A204.1 (cell line): ENCODE measurements at regions not wholly inside any gene's neighbourhood (a gene's known extent, or its start where the extent isn't known, plus 50 kb on each side); places are given as distances from the start of the nearest gene placed in this dataset.

ENCODE experiments used
- FAIRE-seq: peaks from 2 replicates; lab custom pipeline; 2012; peaks lifted over from hg19 to GRCh38; lab: Jason Lieb, UNC

DNA sequence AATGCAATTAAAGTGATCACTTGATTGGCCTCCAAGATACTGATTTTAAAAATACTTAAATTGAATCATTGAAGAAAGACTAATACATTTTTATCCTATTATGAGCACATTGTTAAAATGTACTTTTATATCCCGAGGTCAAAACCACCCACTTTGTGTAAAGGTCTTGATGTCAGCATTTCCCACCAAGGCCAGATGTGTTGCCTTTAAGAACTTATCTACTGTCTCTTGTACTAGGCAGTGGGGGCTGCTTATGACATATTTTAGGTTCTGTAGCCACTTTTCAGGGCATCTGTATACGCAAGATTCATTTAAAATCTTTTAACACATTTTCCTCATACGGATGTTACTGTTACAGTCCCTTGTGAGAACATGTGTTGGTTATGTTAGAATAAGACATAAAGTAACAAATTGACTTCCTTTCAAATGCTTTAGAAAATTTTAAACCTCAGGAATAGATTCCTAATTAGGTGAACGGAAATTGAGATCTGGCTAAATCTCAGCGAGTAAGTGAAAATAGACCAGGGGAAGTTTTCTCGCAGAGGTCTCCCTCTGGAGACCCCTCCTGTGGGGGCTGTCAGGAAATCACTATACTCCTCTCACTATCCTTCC lies 456.2 kb downstream of the ADAMTS20 start:
- no peak for FAIRE-seq

DNA sequence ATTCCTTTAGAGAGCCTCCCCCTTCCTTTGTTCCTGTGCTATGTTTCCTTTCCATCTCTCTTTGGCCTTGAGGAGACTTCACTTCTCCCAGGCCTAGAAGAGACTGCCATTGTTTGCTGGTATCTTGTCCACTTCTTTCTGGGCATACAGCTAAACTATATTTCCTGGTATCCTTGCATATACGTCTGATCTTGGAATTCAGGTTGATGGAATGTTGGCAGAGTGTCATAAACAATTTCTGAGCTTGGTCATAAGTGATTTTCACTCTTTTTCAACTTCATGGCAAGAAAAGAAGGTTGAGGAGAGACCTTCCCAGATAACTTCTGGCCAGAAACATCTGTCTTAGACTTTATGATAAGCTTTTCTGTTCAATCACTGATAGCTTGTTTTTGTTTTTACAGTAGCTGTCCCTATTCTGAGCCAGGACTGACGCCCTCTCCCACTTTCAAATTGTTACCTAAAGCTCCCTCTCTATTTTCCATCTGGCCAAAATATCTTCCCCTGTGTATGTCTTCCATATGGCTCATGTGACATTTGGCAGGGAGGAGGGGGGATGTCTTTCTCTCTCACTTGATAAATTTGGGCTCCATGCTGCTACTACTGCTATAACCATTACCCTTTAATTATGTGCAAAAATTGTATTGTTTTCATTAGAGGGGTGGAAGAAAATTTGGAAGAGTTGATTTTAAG lies 457.0 kb downstream of the ADAMTS20 start:
- FAIRE-seq = no peak

DNA sequence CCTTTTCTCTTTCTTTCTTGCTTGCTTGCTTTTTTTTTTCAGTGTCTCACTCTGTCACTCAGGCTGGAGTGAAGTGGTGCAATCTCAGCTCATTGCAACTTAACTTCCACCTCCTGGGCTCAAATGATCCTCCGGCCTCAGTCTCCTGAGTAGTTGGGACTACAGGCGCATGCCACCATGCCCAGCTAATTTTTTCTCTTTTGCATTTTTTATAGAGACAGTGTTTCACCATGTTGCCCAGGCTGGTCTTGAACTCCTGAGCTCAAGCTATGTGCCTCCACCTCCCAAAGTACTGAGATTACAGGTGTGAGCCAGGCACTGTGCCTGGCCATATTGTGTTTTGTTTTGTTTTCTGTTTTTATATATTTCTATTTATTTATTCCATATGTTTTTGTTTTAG lies 461.0 kb downstream of the ADAMTS20 start:
- FAIRE-seq = no peak

DNA sequence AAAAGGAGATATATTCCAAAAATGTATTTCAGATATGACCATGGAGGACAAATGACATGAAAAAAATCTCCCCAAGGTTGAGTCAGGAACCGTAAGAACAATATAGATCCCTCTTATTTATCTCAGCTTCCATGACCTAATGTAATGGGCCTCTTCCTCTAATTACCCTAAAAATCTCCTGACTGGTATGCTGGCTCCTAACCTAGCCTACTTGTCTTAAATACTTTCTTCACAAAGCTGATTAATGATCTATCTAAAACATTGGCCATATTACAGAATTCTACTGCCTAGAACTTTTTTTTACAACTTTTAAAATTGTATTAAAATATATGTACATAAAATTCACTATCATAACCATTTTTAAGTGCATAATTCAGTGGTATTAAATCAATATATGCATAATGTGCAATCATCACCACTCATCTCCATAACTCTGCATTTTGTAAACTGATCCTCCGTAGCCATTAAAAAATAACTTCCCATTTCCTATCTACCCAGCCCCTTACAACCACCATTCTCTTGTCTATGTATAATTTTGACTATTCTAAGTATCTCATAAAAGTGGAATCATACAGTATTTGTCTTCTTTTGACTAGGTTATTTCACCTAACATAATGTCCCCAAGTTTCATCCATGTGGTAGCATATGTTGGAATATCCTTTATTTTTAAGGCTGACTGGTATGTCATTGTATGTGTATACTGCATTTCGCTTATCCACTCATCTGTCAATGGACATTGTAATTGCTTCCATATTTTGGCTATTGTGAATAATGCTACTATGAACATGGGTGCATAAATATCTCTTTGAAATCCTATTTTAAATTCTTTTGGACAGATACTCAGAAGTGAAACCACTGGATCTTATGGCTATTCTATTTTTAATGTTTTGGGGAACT lies 464.6 kb downstream of the ADAMTS20 start:
- no peak for FAIRE-seq

DNA sequence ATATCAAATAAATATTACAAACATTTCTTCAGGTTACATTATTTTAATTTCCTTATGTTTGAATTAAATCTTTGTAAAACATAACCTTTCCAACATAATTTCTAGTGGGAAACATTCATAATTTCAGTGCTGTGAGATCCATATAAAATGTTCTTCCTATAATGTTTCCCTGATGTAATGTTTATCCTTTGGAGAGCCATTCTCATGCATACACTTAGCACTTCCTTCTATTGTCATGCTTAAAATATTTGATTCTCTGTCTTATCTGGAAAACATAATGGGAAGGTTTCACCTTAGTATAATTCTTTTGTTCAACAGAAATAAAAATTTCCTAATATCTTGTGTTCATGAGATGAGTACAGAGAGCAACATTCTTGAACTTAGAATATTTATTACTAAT lies 472.5 kb downstream of the ADAMTS20 start:
- no peak for FAIRE-seq

DNA sequence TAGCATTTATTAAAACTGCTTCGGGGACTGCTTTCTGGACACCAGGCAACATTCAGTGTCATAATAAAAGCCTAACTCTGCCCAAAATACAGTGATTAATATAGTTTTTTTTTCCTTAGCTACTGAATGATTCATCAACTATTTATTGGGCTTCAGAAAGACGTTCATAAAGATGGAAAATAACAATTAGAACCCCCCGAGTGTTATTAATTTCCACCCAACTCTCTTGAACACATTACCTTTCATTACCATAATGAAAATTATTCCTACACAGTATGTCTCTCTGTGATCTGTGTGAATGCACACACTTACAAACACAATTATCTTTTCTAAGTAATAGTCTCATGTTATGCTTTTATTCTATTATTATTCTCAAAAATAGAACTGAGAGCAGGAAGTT lies 473.0 kb downstream of the ADAMTS20 start:
- FAIRE-seq = no peak

DNA sequence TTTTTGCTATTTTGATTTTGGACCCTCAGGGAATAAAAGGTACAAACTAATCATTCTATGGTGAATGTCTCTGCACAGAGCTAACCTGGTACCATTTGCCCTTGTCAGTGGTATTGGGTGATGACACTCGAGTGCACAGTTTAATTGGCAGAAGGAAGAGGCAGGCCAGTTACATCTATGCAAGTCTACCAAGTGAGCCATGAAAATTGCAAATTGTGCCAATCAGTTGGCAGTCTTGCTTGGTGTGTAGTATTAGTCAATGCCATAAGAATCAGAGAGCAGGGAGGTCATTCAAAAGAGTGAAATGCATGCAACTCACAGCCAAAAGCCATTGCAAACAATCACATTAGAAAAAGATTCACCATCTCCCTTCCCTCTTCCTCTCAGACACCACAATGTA lies 479.6 kb downstream of the ADAMTS20 start:
- FAIRE-seq = no peak

DNA sequence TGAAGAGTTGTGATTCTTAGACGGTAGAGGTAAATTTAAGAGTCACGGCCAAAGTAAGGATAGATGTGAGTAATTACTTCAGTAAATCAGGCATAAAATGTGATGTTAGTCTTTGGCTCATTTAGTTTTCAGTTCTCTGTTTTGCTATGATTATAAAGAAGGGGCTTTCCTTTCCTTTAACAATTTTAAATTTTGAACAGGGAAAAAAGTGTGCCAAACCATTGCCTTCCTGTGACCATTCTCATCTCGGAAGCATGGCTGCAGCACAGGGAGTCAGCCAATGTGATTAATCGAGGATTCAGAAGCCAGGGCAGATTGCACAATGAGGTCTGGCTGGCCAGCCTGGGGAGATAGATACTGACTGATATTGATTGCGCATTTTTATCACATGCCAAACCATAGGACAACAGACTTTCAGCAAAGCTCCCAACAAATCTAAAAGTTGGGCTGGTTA lies 480.2 kb upstream of the PRICKLE1 start:
- no peak for FAIRE-seq

DNA sequence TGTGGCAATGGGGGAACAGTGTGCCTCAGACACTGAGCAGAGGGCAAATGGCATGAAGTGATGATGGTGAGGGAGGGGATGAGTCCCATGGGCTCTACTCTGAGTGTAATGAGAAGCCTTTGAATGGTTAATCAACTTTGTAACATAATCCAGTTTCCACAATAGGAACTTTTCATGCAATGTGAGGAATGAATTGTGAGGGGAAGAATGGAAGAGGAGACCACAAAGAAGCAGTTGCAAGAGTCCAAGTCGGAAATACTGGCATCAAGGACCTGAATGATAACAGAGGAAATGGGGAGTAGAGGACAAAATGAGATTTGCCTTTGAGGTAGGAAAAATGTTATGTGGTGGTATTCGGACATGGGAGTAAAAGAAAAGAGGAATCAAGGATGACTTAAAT lies 476.9 kb upstream of the PRICKLE1 start:
- FAIRE-seq = no peak

DNA sequence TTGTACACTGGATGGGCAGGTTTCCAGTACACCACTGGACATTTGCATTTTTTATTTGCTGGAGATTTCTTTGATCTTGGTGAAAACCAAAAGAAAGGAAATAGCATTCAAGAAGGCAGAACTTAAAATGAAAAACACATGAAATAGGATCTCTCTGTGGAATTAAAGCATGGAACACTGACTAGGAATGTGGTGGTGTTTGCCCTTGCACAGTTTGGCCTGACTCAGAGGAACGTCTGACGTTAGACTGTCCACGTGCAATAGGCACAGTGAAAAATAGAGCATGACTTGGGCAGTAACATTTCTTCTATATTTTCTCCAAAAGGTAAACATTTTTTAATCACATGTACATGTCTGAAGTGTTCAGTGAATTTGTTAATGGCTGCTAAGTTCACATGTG lies 474.1 kb upstream of the PRICKLE1 start:
- no peak for FAIRE-seq

DNA sequence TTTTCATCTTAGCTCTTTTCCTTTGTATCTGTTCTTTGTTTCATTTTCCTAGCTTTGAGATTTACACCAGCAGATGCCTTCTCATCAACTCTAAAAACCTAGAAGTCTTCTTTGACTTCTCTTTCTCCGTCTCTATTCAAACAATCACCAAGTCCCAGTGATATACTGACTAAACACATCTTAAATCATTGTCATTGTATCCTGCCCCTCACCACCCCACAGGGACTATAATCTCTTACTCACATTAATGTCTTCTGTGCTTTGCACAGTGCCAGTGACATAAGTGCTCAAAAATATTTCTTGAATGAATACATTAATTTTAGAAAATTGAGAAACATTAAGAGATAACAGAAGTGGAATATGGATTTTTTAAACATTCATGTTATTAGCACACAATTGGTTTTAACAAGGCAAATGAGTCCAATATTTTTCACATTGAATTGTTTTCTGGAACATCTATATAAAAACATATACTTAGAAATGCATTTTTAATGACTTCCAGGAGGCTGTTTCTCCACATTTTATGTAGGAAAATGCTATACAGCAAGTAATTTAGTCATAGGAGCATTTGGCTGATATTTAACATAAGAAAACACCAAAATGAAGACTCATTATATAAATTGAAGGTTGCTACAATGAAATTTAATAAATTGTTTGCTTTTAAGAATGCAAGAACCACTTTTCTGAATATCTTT lies 472.8 kb upstream of the PRICKLE1 start:
- FAIRE-seq = no peak

DNA sequence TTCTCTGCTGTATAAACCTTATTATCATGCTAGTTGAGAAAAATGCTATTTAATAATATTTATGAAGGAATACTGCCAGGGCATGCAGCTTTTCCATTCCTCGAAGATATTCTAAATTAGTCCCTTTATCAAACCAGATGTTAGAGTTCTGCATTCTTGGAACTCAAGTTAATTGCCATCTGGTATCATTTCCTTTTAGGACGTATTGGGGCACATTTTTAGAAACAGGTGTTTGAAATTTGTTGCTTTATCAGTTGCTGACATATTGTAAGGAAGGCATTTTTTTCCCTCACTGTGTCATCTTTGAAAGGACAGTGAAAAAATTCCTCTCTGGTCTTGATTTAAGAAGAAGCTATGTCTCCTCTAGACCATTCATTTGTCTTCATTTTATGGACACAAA lies 471.2 kb upstream of the PRICKLE1 start:
- FAIRE-seq = no peak

DNA sequence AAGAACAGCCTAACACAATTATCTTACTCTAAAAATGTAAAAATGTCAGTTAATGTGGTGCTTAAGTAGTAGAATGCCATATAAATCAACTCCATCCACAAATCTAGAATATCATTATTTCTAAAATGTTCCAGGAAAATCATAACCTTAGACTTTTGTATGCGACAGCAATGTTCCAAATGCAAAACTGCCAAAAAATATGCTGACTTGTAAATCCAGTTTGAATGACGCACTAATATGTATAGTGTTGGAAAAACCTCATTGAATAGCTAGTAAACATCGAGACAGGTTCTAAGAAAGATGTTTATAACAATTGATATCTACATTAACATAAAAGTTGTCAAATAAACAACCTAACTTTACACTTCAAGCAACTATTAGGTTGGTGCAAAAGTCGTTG lies 469.1 kb upstream of the PRICKLE1 start:
- FAIRE-seq = no peak

DNA sequence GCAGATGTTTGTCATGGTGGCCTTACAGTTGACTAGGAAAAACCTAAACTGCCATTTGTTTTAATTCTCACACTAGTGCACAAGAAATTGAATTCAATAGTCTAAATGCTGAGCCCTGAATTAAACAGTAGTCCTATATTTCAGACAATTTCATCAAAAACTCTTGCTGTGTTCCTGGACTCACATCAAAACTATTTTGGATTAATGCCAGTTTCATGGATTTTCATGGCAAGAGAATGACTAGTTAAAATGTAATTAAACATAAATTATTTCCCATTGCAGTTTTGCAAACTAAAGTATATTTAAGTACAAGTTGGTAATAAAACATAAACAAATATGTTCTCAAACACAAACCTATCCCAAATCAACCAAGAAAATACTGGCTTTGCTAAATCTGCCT lies 468.0 kb upstream of the PRICKLE1 start:
- FAIRE-seq = no peak

DNA sequence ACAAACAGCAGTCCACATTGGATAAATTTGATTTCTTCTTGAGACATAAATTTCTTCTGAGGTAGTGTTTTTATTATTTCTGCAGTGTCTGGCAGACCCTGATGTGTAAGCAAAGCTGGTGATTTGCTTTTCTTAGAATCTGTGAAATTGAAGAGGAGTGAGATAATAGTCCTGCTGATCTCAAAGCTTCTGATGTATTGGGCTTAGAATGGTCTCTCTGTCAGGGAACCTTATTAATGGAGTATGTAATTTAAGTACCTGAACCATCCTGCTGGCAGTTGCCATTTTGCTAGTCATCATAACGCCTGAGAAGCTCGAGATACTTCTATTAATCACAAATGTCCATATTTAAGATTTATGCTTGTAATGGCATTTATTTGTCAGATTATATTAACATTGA lies 464.5 kb upstream of the PRICKLE1 start:
- FAIRE-seq = no peak

DNA sequence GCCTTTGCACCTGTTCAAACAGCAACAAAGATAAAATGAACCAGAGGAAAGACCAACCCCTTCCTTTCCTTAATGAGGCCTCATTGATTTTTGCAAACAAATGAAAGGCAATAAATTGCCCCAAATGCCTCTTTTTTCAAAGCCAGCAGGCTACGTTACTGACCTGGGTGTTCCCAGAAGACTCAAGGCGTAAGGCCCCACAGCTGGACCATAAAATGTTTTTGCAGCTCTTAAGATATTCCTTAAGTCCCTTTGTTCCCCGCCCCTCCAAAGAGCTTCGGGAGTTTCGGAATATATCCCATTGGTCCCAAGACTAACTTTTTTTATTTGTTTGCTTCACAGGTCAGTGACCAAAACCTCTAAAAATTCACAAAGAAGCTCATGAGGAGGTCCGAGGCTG lies 462.9 kb upstream of the PRICKLE1 start:
- no peak for FAIRE-seq

DNA sequence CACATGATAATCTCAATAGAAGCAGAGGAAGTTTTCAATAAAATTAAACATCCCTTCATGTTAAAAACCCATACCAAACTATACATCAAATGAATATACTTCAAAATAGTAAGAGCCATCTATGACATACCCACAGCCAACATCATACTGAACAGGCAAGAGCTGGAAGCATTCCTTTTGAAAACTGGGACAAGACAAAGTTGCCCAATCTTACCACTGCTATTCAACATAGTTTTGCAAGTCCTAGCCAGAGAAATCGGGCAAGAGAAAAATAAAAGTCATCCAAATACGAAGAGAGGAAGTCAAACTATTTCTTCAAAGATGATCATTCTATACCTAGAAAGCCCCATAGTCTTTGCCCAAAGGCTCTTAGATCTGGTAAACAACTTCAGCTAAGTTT lies 454.7 kb upstream of the PRICKLE1 start:
- no peak for FAIRE-seq

DNA sequence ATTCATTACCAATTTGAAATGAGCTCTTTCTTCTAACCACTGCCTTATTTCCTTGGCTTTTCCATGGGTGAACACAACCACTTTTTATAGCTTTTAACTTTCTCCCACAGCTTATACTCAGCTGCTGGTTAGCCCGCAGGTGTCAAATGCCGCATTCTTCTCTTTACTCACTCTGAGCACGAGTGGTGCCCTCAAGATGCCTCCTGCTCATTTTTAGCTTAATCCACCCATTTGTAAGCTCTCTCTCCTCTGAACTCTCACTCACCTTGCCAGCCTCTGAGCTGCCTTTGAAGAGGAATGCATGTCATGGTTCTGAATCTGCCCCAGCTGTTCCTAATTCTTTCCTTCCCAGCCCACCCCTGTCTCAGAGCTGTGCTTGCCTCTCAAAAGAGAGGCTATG lies 449.4 kb upstream of the PRICKLE1 start:
- no peak for FAIRE-seq

DNA sequence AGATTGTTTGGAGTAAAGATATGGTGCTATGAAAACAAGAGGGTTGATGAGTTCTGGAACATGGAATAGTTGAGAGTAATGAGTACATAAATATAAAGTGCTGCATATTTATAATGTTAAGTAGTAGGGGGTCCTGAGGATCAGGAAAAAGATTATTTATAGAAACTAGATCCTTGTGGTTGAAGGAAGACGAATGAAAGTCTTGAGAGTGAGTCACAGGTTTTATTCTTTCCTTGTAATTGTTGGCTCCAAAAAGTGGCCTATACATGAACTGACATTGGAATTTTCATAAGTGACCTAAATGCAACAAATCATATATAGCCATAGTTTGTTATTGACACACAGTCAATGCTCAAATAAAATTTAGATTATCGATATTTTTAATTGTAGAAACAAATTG lies 440.4 kb upstream of the PRICKLE1 start:
- FAIRE-seq = no peak

DNA sequence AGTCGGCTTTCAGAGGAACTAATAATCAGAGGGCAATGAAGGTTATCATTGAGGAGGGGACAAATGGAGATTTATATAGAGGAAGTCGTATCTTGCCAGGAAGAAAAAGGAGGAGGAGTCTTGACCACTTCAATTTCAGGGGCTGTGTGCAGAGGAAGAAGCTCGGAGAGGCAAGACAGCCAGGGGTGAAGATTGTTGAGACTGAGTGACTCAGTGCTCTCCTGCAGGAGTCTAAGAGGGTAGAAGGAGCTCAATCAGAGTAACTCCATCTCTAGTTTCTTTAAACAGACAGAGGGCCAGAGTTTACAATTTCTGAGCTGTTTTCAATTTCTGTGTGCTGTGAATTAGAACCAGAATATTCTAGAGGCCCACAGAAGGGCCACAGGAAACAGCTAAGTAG lies 439.3 kb upstream of the PRICKLE1 start:
- FAIRE-seq = no peak

DNA sequence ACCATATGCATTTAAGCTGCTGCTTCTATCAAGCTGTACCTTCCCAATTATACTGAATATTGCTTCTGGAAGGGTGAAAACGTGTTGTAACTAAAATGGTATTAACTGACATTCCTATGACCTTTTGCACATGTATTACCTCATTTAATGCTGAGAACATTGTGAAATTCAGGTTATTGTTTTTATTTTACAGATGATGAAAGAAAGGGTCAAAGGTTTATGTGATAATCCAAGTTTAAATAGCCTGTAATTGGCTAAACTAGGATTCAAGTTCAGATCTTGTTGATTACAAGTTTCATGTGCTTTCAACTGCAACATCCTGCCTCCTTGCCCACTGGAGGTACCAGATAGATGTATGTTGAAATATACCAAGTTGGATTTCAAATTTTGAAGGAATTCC lies 433.3 kb upstream of the PRICKLE1 start:
- no peak for FAIRE-seq

DNA sequence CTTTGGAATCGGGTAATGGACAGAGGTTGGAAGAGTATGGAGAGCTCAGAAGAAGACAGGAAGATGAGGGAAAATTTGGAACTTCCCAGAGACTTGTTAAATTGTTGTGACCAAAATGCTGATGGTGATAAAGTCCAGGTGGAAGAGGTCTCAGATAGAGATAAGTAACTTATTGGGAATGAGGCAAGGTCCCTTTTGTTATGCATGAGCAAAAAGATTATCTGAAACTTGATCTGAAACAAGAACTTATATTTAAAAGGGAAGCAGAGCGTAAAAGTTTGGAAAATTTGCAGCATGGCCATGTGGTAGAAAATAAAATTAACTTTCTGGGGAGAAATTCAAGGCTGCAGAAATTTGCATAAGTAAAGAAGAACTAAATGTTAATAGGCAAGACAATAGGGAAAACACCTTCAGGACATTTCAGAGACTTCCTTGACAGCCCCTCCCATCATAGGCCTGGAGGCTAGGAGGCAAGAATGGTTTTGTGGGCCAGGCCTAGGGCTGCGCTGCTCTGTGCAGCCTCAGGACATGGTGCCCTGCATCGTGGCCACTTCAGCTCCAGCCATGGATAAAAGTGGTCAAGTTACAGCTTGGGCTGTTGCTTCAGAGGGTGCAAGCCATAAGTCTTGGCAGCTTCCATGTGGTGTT lies 425.7 kb upstream of the PRICKLE1 start:
- FAIRE-seq = no peak
